ENCODE measurements at regions not wholly inside any gene's neighbourhood (a gene's known extent, or its start where the extent isn't known, plus 50 kb on each side); places are given as distances from the start of the nearest gene placed in this dataset.

GRCh38 chr6:121855521-121855920 lies 420.1 kb downstream of the GJA1 start:
- TF ChIP-seq CBX2 (IDR thresholded peaks at IDR 0.05; ENCODE audit: borderline replicate concordance, low read depth) (no peak), MAFK (IDR thresholded peaks at IDR 0.05; ENCODE audit: partially characterized antibody) (no peak), GATA3 (IDR thresholded peaks at IDR 0.05; ENCODE audit: borderline replicate concordance) (no peak), EP300 (IDR thresholded peaks at IDR 0.05) (no peak), CTCF (IDR thresholded peaks at IDR 0.05) (no peak), CHD4 (IDR thresholded peaks at IDR 0.05; ENCODE audit: borderline replicate concordance) (no peak), CEBPB (IDR thresholded peaks at IDR 0.05) (no peak), POLR2AphosphoS2 (conservative IDR thresholded peaks at IDR 0.05; ENCODE audit: low read length) (no peak), SMC3 (IDR thresholded peaks at IDR 0.05) (no peak), PBX3 (IDR thresholded peaks at IDR 0.05) (no peak), ATOH8 (CRISPR knock-in tag; IDR thresholded peaks at IDR 0.05; ENCODE audit: low read depth) (no peak), HDAC2 (IDR thresholded peaks at IDR 0.05) (no peak)

All from A549 (cell line).